Neural crest cell (in vitro differentiated cells): ENCODE measurements at regions not wholly inside any gene's neighbourhood (a gene's known extent, or its start where the extent isn't known, plus 50 kb on each side); places are given as distances from the start of the nearest gene placed in this dataset.
"Not testable (repeated sequence)": the region's sequence is repeated elsewhere in the genome, so short reads cannot be mapped to it uniquely, and the experiment has no call there.

Experiments used
- DNase-seq: peaks from one replicate; pipeline ENCODE4 v3.0.0; 2021; ENCODE audit warnings: low read depth, mixed read lengths, low spot score
- H3K27ac Mint-ChIP-seq: one replicate; pipeline ENCODE4 v1.8.0; 2021; ENCODE audit warnings: mild to moderate bottlenecking, mixed read lengths; ENCODE audit not compliant: unreplicated experiment
- H3K27me3 Mint-ChIP-seq: 2 replicates; pipeline ENCODE4 v1.8.0; 2021; ENCODE audit warnings: low read depth, mild to moderate bottlenecking, mixed read lengths
- H3K36me3 Mint-ChIP-seq: 2 replicates; pipeline ENCODE4 v1.8.0; 2021; ENCODE audit warnings: low read depth, mild to moderate bottlenecking, mixed read lengths
- H3K4me1 Mint-ChIP-seq: 2 replicates; pipeline ENCODE4 v1.8.0; 2021; ENCODE audit warnings: mixed read lengths
- H3K4me3 Mint-ChIP-seq: one replicate; pipeline ENCODE4 v1.8.0; 2021; ENCODE audit warnings: mild to moderate bottlenecking, mixed read lengths
- H3K9me3 Mint-ChIP-seq: 2 replicates; pipeline ENCODE4 v1.8.0; 2021; ENCODE audit warnings: mixed read lengths

- not testable (repeated sequence) for H3K4me1 Mint-ChIP-seq, H3K4me3 Mint-ChIP-seq, H3K27me3 Mint-ChIP-seq, H3K27ac Mint-ChIP-seq
- H3K36me3 Mint-ChIP-seq = peaks cover 22% of the 10 kb centered on the region
- peaks cover 11% of the 10 kb centered on the region for H3K9me3 Mint-ChIP-seq
- DNase-seq = peak; percentile 72
These were observed 230.3 kb downstream of the SHCBP1 start for GRCh38 chr16:46390660-46391462.

GRCh38 chr16:46389561-46390041 is 231.6 kb downstream of the SHCBP1 start:
- not testable (repeated sequence) for H3K27ac Mint-ChIP-seq, H3K4me1 Mint-ChIP-seq, H3K9me3 Mint-ChIP-seq, H3K4me3 Mint-ChIP-seq, H3K27me3 Mint-ChIP-seq
- H3K36me3 Mint-ChIP-seq = peaks cover 17% of the 10 kb centered on the region
- peak; percentile 99 for DNase-seq

GRCh38 chr16:46388939-46389491 is 232.2 kb downstream of the SHCBP1 start:
- H3K4me3 Mint-ChIP-seq, H3K9me3 Mint-ChIP-seq, H3K27ac Mint-ChIP-seq, H3K27me3 Mint-ChIP-seq, H3K4me1 Mint-ChIP-seq, DNase-seq: not testable (repeated sequence)
- peaks cover 17% of the 10 kb centered on the region for H3K36me3 Mint-ChIP-seq

GRCh38 chr16:46388354-46388753 is 232.8 kb downstream of the SHCBP1 start:
- not testable (repeated sequence) for DNase-seq
- peaks cover 19% of the 10 kb centered on the region for H3K36me3 Mint-ChIP-seq

GRCh38 chr16:46387720-46388119 is 233.5 kb downstream of the SHCBP1 start:
- not testable (repeated sequence) for H3K9me3 Mint-ChIP-seq, H3K4me3 Mint-ChIP-seq, H3K27me3 Mint-ChIP-seq, H3K27ac Mint-ChIP-seq, H3K4me1 Mint-ChIP-seq
- peaks cover 22% of the 10 kb centered on the region for H3K36me3 Mint-ChIP-seq
- DNase-seq = peak; percentile 97

More at GRCh38 chr16:46388354-46388753, 232.8 kb downstream of the SHCBP1 start:
- H3K4me3 Mint-ChIP-seq, H3K27me3 Mint-ChIP-seq, H3K9me3 Mint-ChIP-seq, H3K27ac Mint-ChIP-seq, H3K4me1 Mint-ChIP-seq: not testable (repeated sequence)

- not testable (repeated sequence) for H3K27me3 Mint-ChIP-seq, H3K4me1 Mint-ChIP-seq, H3K4me3 Mint-ChIP-seq, H3K9me3 Mint-ChIP-seq, H3K27ac Mint-ChIP-seq
- peak; percentile 56 for DNase-seq
- peaks cover 24% of the 10 kb centered on the region for H3K36me3 Mint-ChIP-seq
These were observed 234.2 kb downstream of the SHCBP1 start for GRCh38 chr16:46386805-46387620.

- not testable (repeated sequence) for H3K27me3 Mint-ChIP-seq, H3K27ac Mint-ChIP-seq, DNase-seq, H3K4me3 Mint-ChIP-seq, H3K4me1 Mint-ChIP-seq
- peaks cover 10% of the 10 kb centered on the region for H3K9me3 Mint-ChIP-seq
- peaks cover 28% of the 10 kb centered on the region for H3K36me3 Mint-ChIP-seq
These were observed 234.9 kb downstream of the SHCBP1 start for GRCh38 chr16:46386110-46386771.

GRCh38 chr16:46384285-46385061 is 236.7 kb downstream of the SHCBP1 start:
- H3K4me1 Mint-ChIP-seq = not testable (repeated sequence)

GRCh38 chr16:46383581-46383980 is 237.6 kb downstream of the SHCBP1 start:
- H3K27ac Mint-ChIP-seq, H3K4me1 Mint-ChIP-seq, H3K4me3 Mint-ChIP-seq, DNase-seq, H3K9me3 Mint-ChIP-seq, H3K27me3 Mint-ChIP-seq: not testable (repeated sequence)
- peaks cover 25% of the 10 kb centered on the region for H3K36me3 Mint-ChIP-seq

More at GRCh38 chr16:46384285-46385061, 236.7 kb downstream of the SHCBP1 start:
- H3K36me3 Mint-ChIP-seq = peaks cover 25% of the 10 kb centered on the region
- peak; percentile 42 for DNase-seq
- H3K4me3 Mint-ChIP-seq, H3K27me3 Mint-ChIP-seq, H3K9me3 Mint-ChIP-seq, H3K27ac Mint-ChIP-seq: not testable (repeated sequence)

- H3K27ac Mint-ChIP-seq, H3K9me3 Mint-ChIP-seq, H3K27me3 Mint-ChIP-seq, DNase-seq, H3K4me3 Mint-ChIP-seq, H3K4me1 Mint-ChIP-seq: not testable (repeated sequence)
- H3K36me3 Mint-ChIP-seq = peaks cover 25% of the 10 kb centered on the region
These were observed 238.2 kb downstream of the SHCBP1 start for GRCh38 chr16:46382791-46383541.

GRCh38 chr16:46382079-46382478 is 239.1 kb downstream of the SHCBP1 start:
- DNase-seq, H3K9me3 Mint-ChIP-seq, H3K4me1 Mint-ChIP-seq, H3K27ac Mint-ChIP-seq, H3K27me3 Mint-ChIP-seq, H3K4me3 Mint-ChIP-seq: not testable (repeated sequence)
- peaks cover 19% of the 10 kb centered on the region for H3K36me3 Mint-ChIP-seq

GRCh38 chr16:46381344-46381743 is 239.8 kb downstream of the SHCBP1 start:
- H3K4me3 Mint-ChIP-seq, H3K4me1 Mint-ChIP-seq, H3K9me3 Mint-ChIP-seq, H3K27me3 Mint-ChIP-seq, DNase-seq, H3K27ac Mint-ChIP-seq: not testable (repeated sequence)
- peaks cover 15% of the 10 kb centered on the region for H3K36me3 Mint-ChIP-seq
